WTC11 (cell line): ENCODE measurements at regions not wholly inside any gene's neighbourhood (a gene's known extent, or its start where the extent isn't known, plus 50 kb on each side); places are given as distances from the start of the nearest gene placed in this dataset.

ENCODE experiments used
- ATAC-seq: fragments of 200-7000 bp; cut with Tn5 transposase; 2 replicates; pipeline ENCODE4 v1.10.0; 2021; ENCODE audit warnings: mild to moderate bottlenecking, moderate library complexity
- CTCF ChIA-PET: fragments of 300-600 bp; sonication (Branson Sonifier 250); formaldehyde crosslinking; loops from one replicate; lab custom pipeline; 2021; ENCODE audit warnings: antibody characterized with exemption; lab: Charles Lee
- POLR2A ChIA-PET: fragments of 350-600 bp; sonication (Branson Sonifier 250); formaldehyde crosslinking; loops from one replicate; lab custom pipeline; 2021; ENCODE audit warnings: antibody characterized with exemption; lab: Charles Lee
- DNase-seq: peaks from one replicate; pipeline ENCODE4 v3.0.0; 2021; ENCODE audit warnings: low spot score
- H3K27ac Mint-ChIP-seq: 2 replicates; pipeline ENCODE4 v1.8.0; 2021; ENCODE audit warnings: mixed read lengths
- H3K27me3 Mint-ChIP-seq: 2 replicates; pipeline ENCODE4 v1.8.0; 2021; ENCODE audit warnings: low read depth, mild to moderate bottlenecking, moderate library complexity, mixed read lengths
- H3K36me3 Mint-ChIP-seq: 2 replicates; pipeline ENCODE4 v1.8.0; 2021; ENCODE audit warnings: mixed read lengths
- H3K4me1 Mint-ChIP-seq: 2 replicates; pipeline ENCODE4 v1.8.0; 2022; ENCODE audit warnings: mixed read lengths
- H3K4me3 Mint-ChIP-seq: 2 replicates; pipeline ENCODE4 v1.8.0; 2021; ENCODE audit warnings: mild to moderate bottlenecking, moderate library complexity, mixed read lengths
- H3K9me3 Mint-ChIP-seq: 2 replicates; pipeline ENCODE4 v1.8.0; 2021; ENCODE audit warnings: mixed read lengths
- CTCF ChIP-seq: fragments of 200-600 bp; IDR thresholded peaks from 2 replicates; pipeline ENCODE4 v1.8.0; 2022; ENCODE audit warnings: antibody characterized with exemption
- FOXP1 ChIP-seq: sonication (generic); formaldehyde crosslinking; IDR thresholded peaks from 2 replicates; pipeline ENCODE4 v1.8.0; 2022; ENCODE audit warnings: missing genetic modification reagents, mild to moderate bottlenecking, moderate library complexity, borderline replicate concordance
- KAT7 ChIP-seq: sonication (generic); formaldehyde crosslinking; IDR thresholded peaks from 2 replicates; pipeline ENCODE4 v1.8.1; 2023; ENCODE audit warnings: missing genetic modification reagents, mild to moderate bottlenecking, borderline replicate concordance
- NFE2L1 ChIP-seq: sonication (generic); formaldehyde crosslinking; IDR thresholded peaks from 2 replicates; pipeline ENCODE4 v1.8.1; 2023; ENCODE audit warnings: missing genetic modification reagents
- OVOL2 ChIP-seq: fragments of 250-450 bp; sonication (Bioruptor Pico); IDR thresholded peaks from 2 replicates; pipeline ENCODE4 v1.9.0; 2021; ENCODE audit warnings: mild to moderate bottlenecking, borderline replicate concordance
- SOX15 ChIP-seq: fragments of 250-450 bp; sonication (Bioruptor Pico); IDR thresholded peaks from 2 replicates; pipeline ENCODE4 v1.9.0; 2021; ENCODE audit warnings: mild to moderate bottlenecking
- TF ChIP-seq, protein P1 (sequence below): sonication (generic); formaldehyde crosslinking; IDR thresholded peaks from 2 replicates; pipeline ENCODE4 v1.8.1; 2022; ENCODE audit warnings: low read depth, mild to moderate bottlenecking, moderate library complexity, missing genetic modification reagents, borderline replicate concordance
- TF ChIP-seq, protein P2 (sequence below): sonication (generic); formaldehyde crosslinking; IDR thresholded peaks from 2 replicates; pipeline ENCODE4 v1.8.1; 2023; ENCODE audit warnings: mild to moderate bottlenecking, missing genetic modification reagents, moderate library complexity
- TF ChIP-seq, protein P3 (sequence below): sonication (generic); formaldehyde crosslinking; IDR thresholded peaks from 2 replicates; pipeline ENCODE4 v1.8.0; 2022; ENCODE audit warnings: missing genetic modification reagents
- TF ChIP-seq, protein P4 (sequence below): sonication (generic); formaldehyde crosslinking; IDR thresholded peaks from 2 replicates; pipeline ENCODE4 v1.8.0; 2023; ENCODE audit warnings: missing genetic modification reagents, mild to moderate bottlenecking, borderline replicate concordance

GRCh38 chr18:8959551-8960135 lies 142.9 kb upstream of the NDUFV2 start:
- no peak overlapping the region for H3K4me3 Mint-ChIP-seq
- ATAC-seq (peak; percentile 83), DNase-seq (no peak)
- ChIA-PET POLR2A (interaction anchor here (0.7 kb wide), 1 partner anchor 175 kb away, joined by 3 read pairs; no protein-coding TSS in a partner anchor), CTCF (no interaction called here)
- peak overlapping the region; percentile 47; the same call in 1 of the 2 replicates for H3K27ac Mint-ChIP-seq
- peaks cover 11% of the 10 kb centered on the region; the same call in 1 of the 2 replicates for H3K36me3 Mint-ChIP-seq
- H3K4me1 Mint-ChIP-seq: peaks cover 53% of the 10 kb centered on the region
- H3K9me3 Mint-ChIP-seq: peaks cover 18% of the 10 kb centered on the region
- H3K27me3 Mint-ChIP-seq: no peaks in the 10 kb centered on the region
- TF ChIP-seq KAT7 (CRISPR knock-in tag) (no peak), OVOL2 (no peak), FOXP1 (CRISPR knock-in tag) (no peak), NFE2L1 (CRISPR knock-in tag) (no peak)
- TF ChIP-seq, protein P1, sequence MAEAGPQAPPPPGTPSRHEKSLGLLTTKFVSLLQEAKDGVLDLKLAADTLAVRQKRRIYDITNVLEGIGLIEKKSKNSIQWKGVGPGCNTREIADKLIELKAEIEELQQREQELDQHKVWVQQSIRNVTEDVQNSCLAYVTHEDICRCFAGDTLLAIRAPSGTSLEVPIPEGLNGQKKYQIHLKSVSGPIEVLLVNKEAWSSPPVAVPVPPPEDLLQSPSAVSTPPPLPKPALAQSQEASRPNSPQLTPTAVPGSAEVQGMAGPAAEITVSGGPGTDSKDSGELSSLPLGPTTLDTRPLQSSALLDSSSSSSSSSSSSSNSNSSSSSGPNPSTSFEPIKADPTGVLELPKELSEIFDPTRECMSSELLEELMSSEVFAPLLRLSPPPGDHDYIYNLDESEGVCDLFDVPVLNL (CRISPR knock-in tag): no peak
- TF ChIP-seq, protein P2, sequence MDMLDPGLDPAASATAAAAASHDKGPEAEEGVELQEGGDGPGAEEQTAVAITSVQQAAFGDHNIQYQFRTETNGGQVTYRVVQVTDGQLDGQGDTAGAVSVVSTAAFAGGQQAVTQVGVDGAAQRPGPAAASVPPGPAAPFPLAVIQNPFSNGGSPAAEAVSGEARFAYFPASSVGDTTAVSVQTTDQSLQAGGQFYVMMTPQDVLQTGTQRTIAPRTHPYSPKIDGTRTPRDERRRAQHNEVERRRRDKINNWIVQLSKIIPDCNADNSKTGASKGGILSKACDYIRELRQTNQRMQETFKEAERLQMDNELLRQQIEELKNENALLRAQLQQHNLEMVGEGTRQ (CRISPR knock-in tag): no peak

DNA sequence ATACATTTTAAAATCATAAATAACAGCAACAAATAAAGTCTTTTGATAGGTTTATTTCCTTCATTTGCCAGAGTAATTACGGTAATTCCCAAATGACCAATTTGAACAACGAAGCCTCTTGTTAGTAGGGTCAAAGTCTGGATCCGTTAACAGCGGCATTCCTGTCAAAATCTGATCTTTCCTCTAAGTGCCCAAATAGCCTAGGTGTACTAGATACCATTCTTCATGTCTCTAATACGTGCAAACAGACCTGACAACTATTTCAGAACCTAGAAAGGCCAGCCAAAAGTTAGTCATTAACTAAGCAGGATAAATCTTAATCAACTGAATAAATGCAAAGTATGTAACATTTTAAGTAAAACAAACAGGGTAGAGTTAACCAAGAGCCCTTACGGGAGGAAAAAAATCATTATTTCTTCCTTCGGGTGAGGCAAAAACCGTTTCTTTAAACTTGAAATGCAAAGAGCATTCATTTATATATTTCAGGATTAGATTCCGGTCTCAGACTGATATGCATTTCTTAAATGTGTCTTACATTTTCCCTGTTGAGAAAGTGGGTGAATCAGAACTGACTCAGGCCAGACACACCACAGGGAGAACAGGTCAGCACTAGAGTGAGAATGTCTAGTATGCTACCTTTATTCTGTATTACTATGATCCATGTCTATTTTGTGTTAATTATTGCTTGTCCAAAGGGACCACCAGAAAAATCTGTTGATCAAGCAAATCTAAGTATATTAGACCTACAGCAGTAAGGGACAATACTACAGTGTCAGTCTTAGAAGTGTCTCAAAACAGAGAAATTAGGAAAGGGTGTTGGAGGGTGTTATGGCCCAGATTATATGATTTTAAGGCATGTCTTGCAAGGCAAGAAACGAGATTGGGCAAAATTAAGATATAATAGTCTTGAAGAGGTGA lies 141.5 kb upstream of the NDUFV2 start:
- Mint-ChIP-seq H3K36me3 (peaks cover 11% of the 10 kb centered on the region; the same call in 1 of the 2 replicates), H3K27ac (no peak overlapping the region), H3K27me3 (no peaks in the 10 kb centered on the region), H3K9me3 (peaks cover 18% of the 10 kb centered on the region), H3K4me1 (peaks cover 53% of the 10 kb centered on the region), H3K4me3 (no peak overlapping the region)
- ATAC-seq (no peak), DNase-seq (no peak)
- CTCF ChIA-PET: no interaction called here
- POLR2A ChIA-PET: no interaction called here
- TF ChIP-seq SOX15 (CRISPR knock-in tag) (no peak), CTCF (no peak)
- TF ChIP-seq, protein P3, sequence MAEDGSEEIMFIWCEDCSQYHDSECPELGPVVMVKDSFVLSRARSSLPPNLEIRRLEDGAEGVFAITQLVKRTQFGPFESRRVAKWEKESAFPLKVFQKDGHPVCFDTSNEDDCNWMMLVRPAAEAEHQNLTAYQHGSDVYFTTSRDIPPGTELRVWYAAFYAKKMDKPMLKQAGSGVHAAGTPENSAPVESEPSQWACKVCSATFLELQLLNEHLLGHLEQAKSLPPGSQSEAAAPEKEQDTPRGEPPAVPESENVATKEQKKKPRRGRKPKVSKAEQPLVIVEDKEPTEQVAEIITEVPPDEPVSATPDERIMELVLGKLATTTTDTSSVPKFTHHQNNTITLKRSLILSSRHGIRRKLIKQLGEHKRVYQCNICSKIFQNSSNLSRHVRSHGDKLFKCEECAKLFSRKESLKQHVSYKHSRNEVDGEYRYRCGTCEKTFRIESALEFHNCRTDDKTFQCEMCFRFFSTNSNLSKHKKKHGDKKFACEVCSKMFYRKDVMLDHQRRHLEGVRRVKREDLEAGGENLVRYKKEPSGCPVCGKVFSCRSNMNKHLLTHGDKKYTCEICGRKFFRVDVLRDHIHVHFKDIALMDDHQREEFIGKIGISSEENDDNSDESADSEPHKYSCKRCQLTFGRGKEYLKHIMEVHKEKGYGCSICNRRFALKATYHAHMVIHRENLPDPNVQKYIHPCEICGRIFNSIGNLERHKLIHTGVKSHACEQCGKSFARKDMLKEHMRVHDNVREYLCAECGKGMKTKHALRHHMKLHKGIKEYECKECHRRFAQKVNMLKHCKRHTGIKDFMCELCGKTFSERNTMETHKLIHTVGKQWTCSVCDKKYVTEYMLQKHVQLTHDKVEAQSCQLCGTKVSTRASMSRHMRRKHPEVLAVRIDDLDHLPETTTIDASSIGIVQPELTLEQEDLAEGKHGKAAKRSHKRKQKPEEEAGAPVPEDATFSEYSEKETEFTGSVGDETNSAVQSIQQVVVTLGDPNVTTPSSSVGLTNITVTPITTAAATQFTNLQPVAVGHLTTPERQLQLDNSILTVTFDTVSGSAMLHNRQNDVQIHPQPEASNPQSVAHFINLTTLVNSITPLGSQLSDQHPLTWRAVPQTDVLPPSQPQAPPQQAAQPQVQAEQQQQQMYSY: no peak
- TF ChIP-seq, protein P4, sequence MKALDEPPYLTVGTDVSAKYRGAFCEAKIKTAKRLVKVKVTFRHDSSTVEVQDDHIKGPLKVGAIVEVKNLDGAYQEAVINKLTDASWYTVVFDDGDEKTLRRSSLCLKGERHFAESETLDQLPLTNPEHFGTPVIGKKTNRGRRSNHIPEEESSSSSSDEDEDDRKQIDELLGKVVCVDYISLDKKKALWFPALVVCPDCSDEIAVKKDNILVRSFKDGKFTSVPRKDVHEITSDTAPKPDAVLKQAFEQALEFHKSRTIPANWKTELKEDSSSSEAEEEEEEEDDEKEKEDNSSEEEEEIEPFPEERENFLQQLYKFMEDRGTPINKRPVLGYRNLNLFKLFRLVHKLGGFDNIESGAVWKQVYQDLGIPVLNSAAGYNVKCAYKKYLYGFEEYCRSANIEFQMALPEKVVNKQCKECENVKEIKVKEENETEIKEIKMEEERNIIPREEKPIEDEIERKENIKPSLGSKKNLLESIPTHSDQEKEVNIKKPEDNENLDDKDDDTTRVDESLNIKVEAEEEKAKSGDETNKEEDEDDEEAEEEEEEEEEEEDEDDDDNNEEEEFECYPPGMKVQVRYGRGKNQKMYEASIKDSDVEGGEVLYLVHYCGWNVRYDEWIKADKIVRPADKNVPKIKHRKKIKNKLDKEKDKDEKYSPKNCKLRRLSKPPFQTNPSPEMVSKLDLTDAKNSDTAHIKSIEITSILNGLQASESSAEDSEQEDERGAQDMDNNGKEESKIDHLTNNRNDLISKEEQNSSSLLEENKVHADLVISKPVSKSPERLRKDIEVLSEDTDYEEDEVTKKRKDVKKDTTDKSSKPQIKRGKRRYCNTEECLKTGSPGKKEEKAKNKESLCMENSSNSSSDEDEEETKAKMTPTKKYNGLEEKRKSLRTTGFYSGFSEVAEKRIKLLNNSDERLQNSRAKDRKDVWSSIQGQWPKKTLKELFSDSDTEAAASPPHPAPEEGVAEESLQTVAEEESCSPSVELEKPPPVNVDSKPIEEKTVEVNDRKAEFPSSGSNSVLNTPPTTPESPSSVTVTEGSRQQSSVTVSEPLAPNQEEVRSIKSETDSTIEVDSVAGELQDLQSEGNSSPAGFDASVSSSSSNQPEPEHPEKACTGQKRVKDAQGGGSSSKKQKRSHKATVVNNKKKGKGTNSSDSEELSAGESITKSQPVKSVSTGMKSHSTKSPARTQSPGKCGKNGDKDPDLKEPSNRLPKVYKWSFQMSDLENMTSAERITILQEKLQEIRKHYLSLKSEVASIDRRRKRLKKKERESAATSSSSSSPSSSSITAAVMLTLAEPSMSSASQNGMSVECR (CRISPR knock-in tag): no peak
